ENCODE measurements at regions not wholly inside any gene's neighbourhood (a gene's known extent, or its start where the extent isn't known, plus 50 kb on each side); places are given as distances from the start of the nearest gene placed in this dataset.

- Histone ChIP-seq H3K4me3 (replicated peaks in 1 of 4; ENCODE audit: control extremely low read depth in 1 of 4, insufficient read depth in 1 of 4, low read depth in 3 of 4, low read length in 4 of 4) (no peak overlapping the region), H3K9ac (ENCODE audit: insufficient read depth, low read length) (no peak overlapping the region), H3K27ac (ENCODE audit: insufficient read depth, low read length) (no peak overlapping the region), H3K27me3 (ENCODE audit: control insufficient read depth, insufficient read depth, low read length) (peaks cover 4% of the 10 kb centered on the region), H3K9me3 (ENCODE audit: control insufficient read depth, insufficient read depth, low read depth, low read length) (no peaks in the 10 kb centered on the region), H3K79me2 (ENCODE audit: control insufficient read depth, insufficient read depth, low read length) (no peaks in the 10 kb centered on the region), H3K4me1 (ENCODE audit: control insufficient read depth, extremely low read depth, insufficient read depth, low read length) (peaks cover 7% of the 10 kb centered on the region), H2AFZ (ENCODE audit: low read length) (no peak overlapping the region), H3K36me3 (ENCODE audit: control insufficient read depth, insufficient read depth, low read length) (no peaks in the 10 kb centered on the region), H4K20me1 (ENCODE audit: control insufficient read depth, extremely low read depth, insufficient read depth, low read length) (no peaks in the 10 kb centered on the region), H3K4me2 (ENCODE audit: extremely low read depth, insufficient read depth, low read length) (no peak overlapping the region)
- no peak for DNase-seq (ENCODE audit: low read depth in 2 of 2)
- no peak for TF ChIP-seq EZH2 (IDR thresholded peaks at IDR 0.05; ENCODE audit: low read length, missing control alignments)
- TF ChIP-seq, protein P1, sequence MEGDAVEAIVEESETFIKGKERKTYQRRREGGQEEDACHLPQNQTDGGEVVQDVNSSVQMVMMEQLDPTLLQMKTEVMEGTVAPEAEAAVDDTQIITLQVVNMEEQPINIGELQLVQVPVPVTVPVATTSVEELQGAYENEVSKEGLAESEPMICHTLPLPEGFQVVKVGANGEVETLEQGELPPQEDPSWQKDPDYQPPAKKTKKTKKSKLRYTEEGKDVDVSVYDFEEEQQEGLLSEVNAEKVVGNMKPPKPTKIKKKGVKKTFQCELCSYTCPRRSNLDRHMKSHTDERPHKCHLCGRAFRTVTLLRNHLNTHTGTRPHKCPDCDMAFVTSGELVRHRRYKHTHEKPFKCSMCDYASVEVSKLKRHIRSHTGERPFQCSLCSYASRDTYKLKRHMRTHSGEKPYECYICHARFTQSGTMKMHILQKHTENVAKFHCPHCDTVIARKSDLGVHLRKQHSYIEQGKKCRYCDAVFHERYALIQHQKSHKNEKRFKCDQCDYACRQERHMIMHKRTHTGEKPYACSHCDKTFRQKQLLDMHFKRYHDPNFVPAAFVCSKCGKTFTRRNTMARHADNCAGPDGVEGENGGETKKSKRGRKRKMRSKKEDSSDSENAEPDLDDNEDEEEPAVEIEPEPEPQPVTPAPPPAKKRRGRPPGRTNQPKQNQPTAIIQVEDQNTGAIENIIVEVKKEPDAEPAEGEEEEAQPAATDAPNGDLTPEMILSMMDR (conservative IDR thresholded peaks at IDR 0.05 in 1 of 2, IDR thresholded peaks at IDR 0.05 in 1 of 2; ENCODE audit: low read depth in 1 of 2, low read length in 2 of 2), result no peak
Observed at GRCh38 chr11:69945157-69945556, 125.9 kb upstream of the FGF3 start.

- H3K4me3 ChIP-seq (replicated peaks in 1 of 4; ENCODE audit: control extremely low read depth in 1 of 4, insufficient read depth in 1 of 4, low read depth in 3 of 4, low read length in 4 of 4), result no peak overlapping the region
- H3K4me2 ChIP-seq (ENCODE audit: extremely low read depth, insufficient read depth, low read length), result no peak overlapping the region
- no peak overlapping the region for H2AFZ ChIP-seq (ENCODE audit: low read length)
- no peak overlapping the region for H3K9ac ChIP-seq (ENCODE audit: insufficient read depth, low read length)
- no peak overlapping the region for H3K27ac ChIP-seq (ENCODE audit: insufficient read depth, low read length)
- H3K9me3 ChIP-seq (ENCODE audit: control insufficient read depth, insufficient read depth, low read depth, low read length), result no peaks in the 10 kb centered on the region
- peaks cover 4% of the 10 kb centered on the region for H3K27me3 ChIP-seq (ENCODE audit: control insufficient read depth, insufficient read depth, low read length)
- DNase-seq (ENCODE audit: low read depth in 2 of 2), result no peak
- no peaks in the 10 kb centered on the region for H3K36me3 ChIP-seq (ENCODE audit: control insufficient read depth, insufficient read depth, low read length)
- peaks cover 7% of the 10 kb centered on the region for H3K4me1 ChIP-seq (ENCODE audit: control insufficient read depth, extremely low read depth, insufficient read depth, low read length)
- H4K20me1 ChIP-seq (ENCODE audit: control insufficient read depth, extremely low read depth, insufficient read depth, low read length), result no peaks in the 10 kb centered on the region
- no peak for TF ChIP-seq EZH2 (IDR thresholded peaks at IDR 0.05; ENCODE audit: low read length, missing control alignments)
- TF ChIP-seq, protein P1 (conservative IDR thresholded peaks at IDR 0.05 in 1 of 2, IDR thresholded peaks at IDR 0.05 in 1 of 2; ENCODE audit: low read depth in 1 of 2, low read length in 2 of 2), result no peak
- no peaks in the 10 kb centered on the region for H3K79me2 ChIP-seq (ENCODE audit: control insufficient read depth, insufficient read depth, low read length)
Observed at GRCh38 chr11:69947059-69947792, 128.0 kb upstream of the FGF3 start.

GRCh38 chr11:69947793-69948255, 128.6 kb upstream of the FGF3 start:
- H3K4me2 ChIP-seq (ENCODE audit: extremely low read depth, insufficient read depth, low read length), result no peak overlapping the region
- no peak overlapping the region for H3K9ac ChIP-seq (ENCODE audit: insufficient read depth, low read length)
- no peaks in the 10 kb centered on the region for H3K79me2 ChIP-seq (ENCODE audit: control insufficient read depth, insufficient read depth, low read length)
- no peak for DNase-seq (ENCODE audit: low read depth in 2 of 2)
- H2AFZ ChIP-seq (ENCODE audit: low read length), result no peak overlapping the region
- H3K36me3 ChIP-seq (ENCODE audit: control insufficient read depth, insufficient read depth, low read length), result no peaks in the 10 kb centered on the region
- no peak overlapping the region for H3K27ac ChIP-seq (ENCODE audit: insufficient read depth, low read length)
- peaks cover 4% of the 10 kb centered on the region for H3K27me3 ChIP-seq (ENCODE audit: control insufficient read depth, insufficient read depth, low read length)
- H4K20me1 ChIP-seq (ENCODE audit: control insufficient read depth, extremely low read depth, insufficient read depth, low read length), result no peaks in the 10 kb centered on the region
- peaks cover 7% of the 10 kb centered on the region for H3K4me1 ChIP-seq (ENCODE audit: control insufficient read depth, extremely low read depth, insufficient read depth, low read length)
- H3K4me3 ChIP-seq (replicated peaks in 1 of 4; ENCODE audit: control extremely low read depth in 1 of 4, insufficient read depth in 1 of 4, low read depth in 3 of 4, low read length in 4 of 4), result no peak overlapping the region
- no peak for TF ChIP-seq EZH2 (IDR thresholded peaks at IDR 0.05; ENCODE audit: low read length, missing control alignments)
- TF ChIP-seq, protein P1 (conservative IDR thresholded peaks at IDR 0.05 in 1 of 2, IDR thresholded peaks at IDR 0.05 in 1 of 2; ENCODE audit: low read depth in 1 of 2, low read length in 2 of 2), result no peak
- H3K9me3 ChIP-seq (ENCODE audit: control insufficient read depth, insufficient read depth, low read depth, low read length), result no peaks in the 10 kb centered on the region

All from fibroblast of lung (primary cell).